ENCODE measurements at regions not wholly inside any gene's neighbourhood (a gene's known extent, or its start where the extent isn't known, plus 50 kb on each side); places are given as distances from the start of the nearest gene placed in this dataset.

GRCh38 chr11:110038201-110038600, 55.0 kb upstream of the ZC3H12C start:
- TF ChIP-seq EZH2 (IDR thresholded peaks at IDR 0.05; ENCODE audit: low read depth): no peak
- no peak for TF ChIP-seq CTCF (conservative IDR thresholded peaks at IDR 0.05)

Measured in PC-9 (cell line).